ENCODE measurements at regions not wholly inside any gene's neighbourhood (a gene's known extent, or its start where the extent isn't known, plus 50 kb on each side); places are given as distances from the start of the nearest gene placed in this dataset.
"Not testable (repeated sequence)": the region's sequence is repeated elsewhere in the genome, so short reads cannot be mapped to it uniquely, and the experiment has no call there.

DNA sequence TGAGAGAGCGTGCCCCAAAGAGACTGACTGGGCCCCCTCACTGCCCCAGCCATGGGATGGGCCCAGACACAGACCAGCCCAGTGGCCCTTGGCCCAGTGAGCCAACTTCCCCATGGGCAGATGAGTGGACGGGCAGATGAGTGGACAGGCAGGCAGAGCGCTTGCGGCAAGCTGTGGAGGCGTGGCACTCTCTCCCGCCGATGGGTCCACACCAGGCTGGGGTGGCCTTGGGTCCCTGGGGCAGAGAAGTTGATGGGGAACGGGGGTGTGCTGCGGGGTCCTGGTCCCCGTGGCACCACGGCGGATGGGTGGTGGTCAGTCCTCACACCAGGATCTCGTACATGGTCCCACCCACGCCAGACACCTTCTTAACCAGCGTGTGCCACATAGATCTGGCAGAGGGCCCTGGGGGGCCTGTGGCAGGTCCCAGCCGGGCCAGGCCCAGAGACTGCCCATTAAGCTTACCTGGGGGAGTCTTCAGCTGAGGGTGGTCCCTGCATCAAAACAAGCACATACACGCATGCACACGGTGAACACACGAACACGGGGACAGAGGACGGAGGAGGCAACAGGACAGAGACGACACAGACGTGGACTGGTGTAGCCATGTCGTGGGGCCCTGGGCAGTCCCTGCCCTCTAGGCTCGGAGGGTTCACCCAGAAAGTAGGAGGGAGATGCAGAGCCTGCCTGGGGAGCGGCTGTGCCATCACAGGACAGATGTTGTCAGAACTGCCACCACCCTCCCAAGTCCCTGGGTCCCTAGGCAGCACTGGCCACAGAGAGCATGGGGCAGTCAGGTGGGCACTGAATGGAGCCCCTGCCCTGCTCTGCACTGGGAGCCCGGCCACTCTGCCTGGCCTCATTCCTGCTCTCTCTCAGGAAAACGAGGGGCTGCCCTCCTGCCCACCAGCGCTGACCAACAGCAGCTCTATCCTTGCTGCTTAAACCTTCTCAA, 182.2 kb downstream of the IGLL1 start:
- Histone ChIP-seq H3K9me3 (ENCODE audit: insufficient read depth, low read depth, low read length) (no peaks in the 10 kb centered on the region), H3K9ac (ENCODE audit: low read depth, low read length) (no peak overlapping the region), H3K36me3 (ENCODE audit: insufficient read depth, low read length) (no peaks in the 10 kb centered on the region), H3K4me1 (ENCODE audit: insufficient read depth, low read length) (no peaks in the 10 kb centered on the region), H3K27me3 (ENCODE audit: insufficient read depth, low read length) (no peaks in the 10 kb centered on the region; the same call in 1 of the 2 replicates), H3K4me3 (ENCODE audit: low read length) (no peak overlapping the region), H3K27ac (ENCODE audit: low read depth, low read length) (no peak overlapping the region)
- WGBS = 93% methylated on average over 29 of the region's 29 CpGs

- no peak overlapping the region for H3K9ac ChIP-seq (ENCODE audit: low read depth, low read length)
- no peaks in the 10 kb centered on the region for H3K9me3 ChIP-seq (ENCODE audit: insufficient read depth, low read depth, low read length)
- WGBS = 95% methylated on average over 26 of the region's 26 CpGs
- H3K36me3 ChIP-seq (ENCODE audit: insufficient read depth, low read length) = no peaks in the 10 kb centered on the region
- no peak overlapping the region for H3K4me3 ChIP-seq (ENCODE audit: low read length)
- no peaks in the 10 kb centered on the region for H3K4me1 ChIP-seq (ENCODE audit: insufficient read depth, low read length)
- H3K27ac ChIP-seq (ENCODE audit: low read depth, low read length) = no peak overlapping the region
- no peaks in the 10 kb centered on the region; the same call in 1 of the 2 replicates for H3K27me3 ChIP-seq (ENCODE audit: insufficient read depth, low read length)
Observed at GRCh38 chr22:23397008-23397612, 183.0 kb downstream of the IGLL1 start.

DNA sequence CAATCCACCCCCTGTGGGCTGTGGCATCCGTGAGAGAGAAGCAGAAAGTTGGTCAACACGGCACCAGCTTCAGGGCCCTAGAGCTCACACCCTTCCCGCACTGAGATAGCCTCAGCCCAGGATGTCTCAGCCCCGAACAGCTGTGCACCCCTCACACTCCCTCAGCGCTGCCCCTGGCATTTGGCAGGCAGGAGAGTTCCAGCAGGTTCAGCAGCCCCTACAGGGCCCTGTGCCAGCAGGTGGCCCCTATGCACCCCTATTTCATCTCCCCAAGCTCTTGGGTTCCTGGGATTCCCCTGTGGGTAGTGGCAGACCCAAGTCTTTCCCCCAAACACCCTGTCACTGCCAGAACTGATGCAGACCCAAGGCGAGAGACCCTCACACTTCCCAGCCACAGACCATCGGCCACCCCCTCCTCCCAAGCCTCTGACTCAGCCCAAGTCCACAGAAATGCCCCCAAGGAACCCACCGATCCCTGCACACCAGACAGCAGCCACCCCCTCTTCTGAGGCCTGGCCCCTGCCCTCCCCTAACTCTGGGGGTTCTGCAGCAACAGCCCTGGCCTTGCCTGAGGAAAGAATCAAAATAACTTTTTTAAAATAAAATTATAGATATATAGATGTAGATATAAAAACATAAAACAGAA, 183.6 kb downstream of the IGLL1 start:
- WGBS = 89% methylated on average over 8 of the region's 8 CpGs
- no peak overlapping the region for H3K27ac ChIP-seq (ENCODE audit: low read depth, low read length)
- H3K4me1 ChIP-seq (ENCODE audit: insufficient read depth, low read length) = no peaks in the 10 kb centered on the region
- H3K9ac ChIP-seq (ENCODE audit: low read depth, low read length) = no peak overlapping the region
- no peaks in the 10 kb centered on the region for H3K9me3 ChIP-seq (ENCODE audit: insufficient read depth, low read depth, low read length)
- no peaks in the 10 kb centered on the region; the same call in 1 of the 2 replicates for H3K27me3 ChIP-seq (ENCODE audit: insufficient read depth, low read length)
- H3K36me3 ChIP-seq (ENCODE audit: insufficient read depth, low read length) = no peaks in the 10 kb centered on the region
- no peak overlapping the region for H3K4me3 ChIP-seq (ENCODE audit: low read length)

- no peak overlapping the region for H3K27ac ChIP-seq (ENCODE audit: low read depth, low read length)
Observed at GRCh38 chr22:23395530-23396361, 184.3 kb downstream of the IGLL1 start.

DNA sequence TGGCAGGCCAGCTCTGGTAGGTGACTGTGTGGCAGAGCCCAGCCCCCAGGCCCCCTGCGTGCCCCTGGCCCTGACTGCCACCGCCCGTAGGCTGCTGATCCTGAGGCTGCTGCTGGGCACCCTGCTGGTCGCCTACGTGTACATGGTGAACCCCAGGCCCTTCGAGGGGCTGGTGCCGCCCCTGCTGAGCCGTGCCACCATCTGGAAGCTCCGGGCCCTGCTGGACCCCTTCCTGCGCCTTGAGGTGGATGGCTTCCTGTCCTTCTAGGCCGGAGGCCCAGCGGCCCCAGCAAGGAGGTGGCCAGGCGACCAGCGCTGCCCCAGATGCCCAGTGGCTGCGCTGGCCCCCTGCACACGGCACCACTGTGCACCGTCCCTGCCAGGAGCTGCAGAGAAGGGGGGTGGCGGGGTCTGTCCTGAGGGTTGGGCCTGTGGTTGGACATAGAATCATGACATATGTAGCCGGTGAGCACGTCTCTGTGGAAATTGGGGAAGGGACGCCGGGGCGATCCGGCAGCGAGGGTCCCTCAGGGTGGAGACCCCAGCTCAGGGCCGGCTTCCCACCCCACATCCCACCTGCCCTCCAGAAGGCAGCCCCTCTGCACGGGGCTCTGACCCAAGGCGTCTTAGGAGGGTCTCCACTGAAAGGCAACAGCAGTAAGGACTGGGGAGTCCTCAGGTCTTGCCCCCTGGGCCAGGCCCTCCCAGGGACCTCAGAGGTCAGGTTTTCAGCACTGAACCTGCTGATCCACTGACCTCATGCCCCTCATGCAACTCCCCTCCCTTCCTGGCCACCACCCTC, 185.4 kb downstream of the IGLL1 start:
- Histone ChIP-seq H3K4me1 (ENCODE audit: insufficient read depth, low read length) (no peaks in the 10 kb centered on the region), H3K4me3 (ENCODE audit: low read length) (no peak overlapping the region), H3K9me3 (ENCODE audit: insufficient read depth, low read depth, low read length) (no peaks in the 10 kb centered on the region), H3K9ac (ENCODE audit: low read depth, low read length) (no peak overlapping the region), H3K27ac (ENCODE audit: low read depth, low read length) (no peak overlapping the region), H3K36me3 (ENCODE audit: insufficient read depth, low read length) (no peaks in the 10 kb centered on the region), H3K27me3 (ENCODE audit: insufficient read depth, low read length) (no peaks in the 10 kb centered on the region; the same call in 1 of the 2 replicates)
- WGBS = 93% methylated on average over 28 of the region's 28 CpGs

More at GRCh38 chr22:23395530-23396361, 184.3 kb downstream of the IGLL1 start:
- H3K27me3 ChIP-seq (ENCODE audit: insufficient read depth, low read length) = no peaks in the 10 kb centered on the region; the same call in 1 of the 2 replicates
- WGBS = 92% methylated on average over 14 of the region's 14 CpGs
- H3K4me1 ChIP-seq (ENCODE audit: insufficient read depth, low read length) = no peaks in the 10 kb centered on the region
- no peaks in the 10 kb centered on the region for H3K36me3 ChIP-seq (ENCODE audit: insufficient read depth, low read length)
- no peak overlapping the region for H3K4me3 ChIP-seq (ENCODE audit: low read length)
- H3K9ac ChIP-seq (ENCODE audit: low read depth, low read length) = no peak overlapping the region
- no peaks in the 10 kb centered on the region for H3K9me3 ChIP-seq (ENCODE audit: insufficient read depth, low read depth, low read length)

GRCh38 chr22:23393721-23394320, 186.3 kb downstream of the IGLL1 start:
- Histone ChIP-seq H3K36me3 (ENCODE audit: insufficient read depth, low read length) (no peaks in the 10 kb centered on the region), H3K9me3 (ENCODE audit: insufficient read depth, low read depth, low read length) (no peaks in the 10 kb centered on the region), H3K4me1 (ENCODE audit: insufficient read depth, low read length) (no peaks in the 10 kb centered on the region), H3K27me3 (ENCODE audit: insufficient read depth, low read length) (no peaks in the 10 kb centered on the region; the same call in 1 of the 2 replicates), H3K9ac (ENCODE audit: low read depth, low read length) (no peak overlapping the region), H3K27ac (ENCODE audit: low read depth, low read length) (no peak overlapping the region), H3K4me3 (ENCODE audit: low read length) (no peak overlapping the region)
- WGBS = 89% methylated on average over 17 of the region's 17 CpGs

- not testable (repeated sequence) for H3K4me3 ChIP-seq (ENCODE audit: low read length); H3K4me1 ChIP-seq (ENCODE audit: insufficient read depth, low read length); H3K9me3 ChIP-seq (ENCODE audit: insufficient read depth, low read depth, low read length); H3K27ac ChIP-seq (ENCODE audit: low read depth, low read length); H3K27me3 ChIP-seq (ENCODE audit: insufficient read depth, low read length); H3K9ac ChIP-seq (ENCODE audit: low read depth, low read length); H3K36me3 ChIP-seq (ENCODE audit: insufficient read depth, low read length)
- WGBS = 68% methylated on average over 12 of the region's 14 CpGs
Observed at GRCh38 chr22:23393199-23393598, 186.9 kb downstream of the IGLL1 start.

- Histone ChIP-seq H3K4me3 (ENCODE audit: low read length) (no peak overlapping the region), H3K36me3 (ENCODE audit: insufficient read depth, low read length) (no peaks in the 10 kb centered on the region), H3K9me3 (ENCODE audit: insufficient read depth, low read depth, low read length) (no peaks in the 10 kb centered on the region), H3K27ac (ENCODE audit: low read depth, low read length) (no peak overlapping the region), H3K4me1 (ENCODE audit: insufficient read depth, low read length) (no peaks in the 10 kb centered on the region), H3K27me3 (ENCODE audit: insufficient read depth, low read length) (no peaks in the 10 kb centered on the region), H3K9ac (ENCODE audit: low read depth, low read length) (no peak overlapping the region)
- WGBS = 84% methylated on average over 11 of the region's 11 CpGs
Observed at GRCh38 chr22:23392420-23393121, 187.5 kb downstream of the IGLL1 start.

DNA sequence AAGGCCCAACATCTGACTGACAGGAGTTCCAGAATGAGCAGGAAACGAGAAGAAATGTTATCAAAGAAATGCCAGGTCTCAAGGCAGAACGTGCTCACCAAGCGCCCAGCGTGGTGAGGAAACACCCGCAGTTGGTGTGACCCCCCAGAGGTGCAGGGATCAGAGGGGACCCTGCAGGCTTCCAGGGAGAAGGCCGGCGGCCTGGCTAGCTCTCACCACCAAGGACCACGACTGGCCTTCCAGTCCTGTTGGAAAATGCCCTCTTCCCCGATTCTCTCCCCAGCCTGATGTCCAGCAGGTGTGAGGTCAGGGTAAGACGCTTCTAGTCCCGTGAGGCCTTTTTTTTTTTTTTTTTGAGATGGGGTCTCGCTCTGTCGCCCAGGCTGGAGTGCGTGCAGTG, 189.1 kb downstream of the IGLL1 start:
- H3K9me3 ChIP-seq (ENCODE audit: insufficient read depth, low read depth, low read length) = no peaks in the 10 kb centered on the region
- no peaks in the 10 kb centered on the region for H3K36me3 ChIP-seq (ENCODE audit: insufficient read depth, low read length)
- H3K4me1 ChIP-seq (ENCODE audit: insufficient read depth, low read length) = no peaks in the 10 kb centered on the region
- H3K9ac ChIP-seq (ENCODE audit: low read depth, low read length) = no peak overlapping the region
- WGBS = 91% methylated on average over 13 of the region's 14 CpGs
- H3K4me3 ChIP-seq (ENCODE audit: low read length) = no peak overlapping the region
- no peaks in the 10 kb centered on the region for H3K27me3 ChIP-seq (ENCODE audit: insufficient read depth, low read length)
- no peak overlapping the region for H3K27ac ChIP-seq (ENCODE audit: low read depth, low read length)
